HG03558 (cell line): ENCODE measurements at regions not wholly inside any gene's neighbourhood (a gene's known extent, or its start where the extent isn't known, plus 50 kb on each side); places are given as distances from the start of the nearest gene placed in this dataset.
"Not testable (repeated sequence)": the region's sequence is repeated elsewhere in the genome, so short reads cannot be mapped to it uniquely, and the experiment has no call there.

ENCODE experiments used
- ATAC-seq: cut with Tn5 transposase; IDR thresholded peaks from one replicate; pipeline ENCODE4 v1.9.1; 2021; ENCODE audit warnings: moderate number of reproducible peaks; ENCODE audit not compliant: unreplicated experiment; ENCODE audit errors: extremely low read depth

DNA sequence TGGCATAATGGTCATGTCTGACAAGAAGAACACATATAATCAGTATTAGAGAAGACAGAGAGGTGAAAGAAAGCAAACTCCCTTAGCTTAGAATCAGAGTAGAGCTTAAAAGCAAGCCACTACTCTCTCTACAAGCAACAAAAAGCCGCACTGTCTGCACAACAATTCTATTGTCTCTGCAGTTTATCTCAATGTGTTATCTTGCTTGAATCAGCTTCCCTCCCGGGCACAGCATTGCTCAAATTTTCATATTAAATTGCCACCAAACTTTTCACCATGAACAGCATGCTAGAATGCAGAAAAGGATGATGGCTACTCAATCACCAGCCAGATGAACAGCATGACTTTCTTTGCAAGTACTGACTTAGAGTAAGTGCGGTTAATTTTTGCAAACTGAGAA, 356.0 kb upstream of the KYNU start:
- ATAC-seq = no peak

DNA sequence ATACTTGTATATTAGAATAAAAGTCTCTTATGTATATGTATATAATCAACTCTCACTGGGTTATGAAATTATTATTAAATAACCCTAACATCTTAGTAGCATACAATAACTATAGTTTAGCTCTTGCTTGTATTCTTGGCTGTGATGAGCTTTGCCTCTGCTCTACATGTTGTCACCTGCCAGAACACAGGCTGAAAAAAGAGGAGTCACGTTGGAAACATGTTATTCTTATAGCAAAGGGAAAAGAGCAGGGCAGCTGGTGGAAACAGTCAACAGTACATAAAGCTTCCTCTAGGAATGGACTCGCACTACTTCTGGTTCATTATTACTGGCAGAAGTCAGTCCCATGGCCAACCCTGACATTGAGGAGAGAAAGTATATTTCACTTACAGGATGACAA, 362.0 kb upstream of the KYNU start:
- ATAC-seq = no peak

DNA sequence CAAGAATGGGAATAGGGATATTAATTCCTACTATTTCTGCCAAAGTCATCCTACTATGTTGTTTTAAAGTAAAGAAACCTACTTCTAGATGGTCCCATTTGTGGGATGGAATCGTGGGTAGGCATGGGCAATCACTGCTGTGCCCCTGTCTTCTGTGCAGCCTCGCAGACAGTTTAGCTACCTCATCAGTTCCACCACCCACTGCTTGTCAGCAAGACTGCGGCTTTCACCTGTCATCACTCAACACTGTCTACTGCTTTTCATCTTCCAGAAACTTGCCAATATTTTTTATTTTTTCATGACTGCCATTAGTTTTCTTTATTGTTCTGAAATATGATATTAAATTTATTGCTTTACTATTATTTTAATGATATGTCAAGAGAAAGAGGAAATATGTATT, 368.1 kb upstream of the KYNU start:
- ATAC-seq = no peak

- ATAC-seq = no peak
These were observed 372.7 kb upstream of the KYNU start for GRCh38 chr2:142504754-142505153.

DNA sequence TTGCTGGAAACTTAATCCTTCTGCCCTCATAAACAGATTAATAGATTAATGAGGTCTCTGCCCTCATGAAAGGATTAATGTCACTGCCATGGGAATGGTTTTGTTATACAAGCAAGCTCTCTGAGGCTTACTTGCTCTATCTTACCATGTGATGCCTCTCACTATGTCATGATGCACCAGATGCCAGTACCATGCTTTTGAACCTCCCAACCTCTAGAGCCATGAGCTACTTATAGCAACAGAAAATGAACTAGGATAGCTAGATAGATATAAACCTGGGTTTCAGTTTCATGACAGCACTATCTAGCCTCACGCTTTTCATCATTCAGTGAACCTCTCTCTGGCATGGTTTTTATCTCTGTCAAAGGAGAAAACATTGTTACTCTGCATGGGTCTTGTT, 371.6 kb upstream of the LRP1B start:
- ATAC-seq = no peak

GRCh38 chr2:142495141-142495540, 364.3 kb upstream of the LRP1B start:
- no peak for ATAC-seq

- ATAC-seq = not testable (repeated sequence)
These were observed 358.8 kb upstream of the LRP1B start for GRCh38 chr2:142489631-142490030.

GRCh38 chr2:142484111-142484510, 353.3 kb upstream of the LRP1B start:
- ATAC-seq = no peak

- no peak for ATAC-seq
These were observed 352.8 kb upstream of the LRP1B start for GRCh38 chr2:142483653-142484052.

- ATAC-seq = no peak
These were observed 347.4 kb upstream of the LRP1B start for GRCh38 chr2:142478206-142478605.

DNA sequence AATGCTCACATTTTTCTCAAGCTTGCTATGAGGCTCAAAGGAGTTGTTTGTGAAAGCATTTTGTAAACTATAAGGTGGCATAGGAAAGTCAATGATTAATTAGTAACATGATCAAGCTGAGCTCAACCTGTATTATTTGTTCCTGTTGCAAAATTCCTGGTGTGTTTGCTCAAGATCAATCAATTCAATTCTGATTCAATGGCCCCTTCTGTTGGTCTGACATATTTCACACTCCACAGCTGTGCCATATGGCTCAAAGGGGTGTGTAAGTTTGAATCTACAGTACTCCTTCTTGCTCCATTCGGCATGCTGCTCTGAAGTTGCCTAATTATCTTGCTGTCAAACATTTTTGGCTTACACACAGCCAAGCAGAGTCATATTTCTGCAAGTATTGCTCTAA, 341.6 kb upstream of the LRP1B start:
- no peak for ATAC-seq

GRCh38 chr2:142467321-142467720, 336.5 kb upstream of the LRP1B start:
- no peak for ATAC-seq

GRCh38 chr2:142463047-142463446, 332.2 kb upstream of the LRP1B start:
- no peak for ATAC-seq

- no peak for ATAC-seq
These were observed 331.5 kb upstream of the LRP1B start for GRCh38 chr2:142462306-142462705.

DNA sequence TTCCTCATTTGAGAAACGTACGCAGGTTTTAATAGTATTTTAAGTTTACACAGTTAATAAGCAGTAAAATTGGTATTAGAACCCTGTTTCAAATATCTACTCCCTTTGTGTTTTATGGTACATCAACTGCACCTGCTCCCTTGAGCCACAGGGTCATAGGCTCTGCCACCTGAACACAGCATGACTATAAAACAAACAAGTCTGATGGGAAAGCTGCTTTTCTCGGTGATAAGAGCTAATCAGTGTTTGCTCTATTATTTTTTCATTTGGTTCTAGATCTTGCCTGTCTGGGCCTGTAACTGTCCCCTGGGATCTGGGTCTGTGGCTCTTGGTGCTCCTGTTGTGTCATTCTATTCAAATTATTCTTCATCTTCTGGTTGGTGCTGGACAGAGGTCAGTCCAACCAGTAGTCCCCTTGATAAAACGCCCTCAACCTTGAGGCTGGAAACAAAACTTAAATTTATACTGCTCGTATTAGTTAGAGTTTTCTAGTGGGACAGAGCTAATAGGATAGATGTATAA, 314.8 kb upstream of the LRP1B start:
- ATAC-seq = no peak

DNA sequence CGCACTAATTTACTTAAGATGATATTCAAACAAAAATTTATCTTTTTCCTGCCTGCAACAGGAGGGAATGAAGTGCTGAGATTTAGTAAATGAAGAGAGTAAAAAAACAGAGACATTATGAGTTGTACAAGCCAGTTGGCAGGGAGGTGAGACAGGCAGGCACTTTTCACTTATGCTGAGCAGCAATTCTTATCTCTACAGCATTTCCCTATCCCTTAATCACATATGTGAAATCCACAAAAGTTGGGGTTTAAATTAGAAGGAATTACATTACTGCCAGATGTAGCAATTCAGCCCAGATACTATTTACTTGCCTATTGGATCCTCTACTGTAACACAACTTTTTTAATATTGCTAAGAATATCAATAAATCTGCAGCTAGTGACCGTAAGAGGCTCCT, 314.2 kb upstream of the LRP1B start:
- no peak for ATAC-seq

DNA sequence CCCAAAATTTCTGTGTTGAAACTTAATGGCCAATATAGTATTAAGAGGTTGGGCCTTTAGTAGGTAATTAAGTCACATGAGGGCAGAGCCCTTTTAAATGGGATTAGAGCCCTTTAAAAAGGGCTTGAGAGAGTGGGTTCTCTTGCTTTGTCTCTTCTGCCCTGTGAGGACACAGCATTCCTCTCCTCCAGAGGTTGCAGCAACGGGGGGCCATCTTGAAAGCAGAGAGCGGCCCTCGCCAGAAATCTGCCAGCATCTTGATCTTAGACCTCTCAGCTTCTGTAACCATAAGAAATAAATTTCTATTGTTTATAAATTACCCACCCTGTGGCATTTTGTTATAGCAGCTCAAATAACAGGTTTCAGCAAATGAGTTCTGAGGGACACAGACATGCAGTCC, 305.0 kb upstream of the LRP1B start:
- no peak for ATAC-seq

DNA sequence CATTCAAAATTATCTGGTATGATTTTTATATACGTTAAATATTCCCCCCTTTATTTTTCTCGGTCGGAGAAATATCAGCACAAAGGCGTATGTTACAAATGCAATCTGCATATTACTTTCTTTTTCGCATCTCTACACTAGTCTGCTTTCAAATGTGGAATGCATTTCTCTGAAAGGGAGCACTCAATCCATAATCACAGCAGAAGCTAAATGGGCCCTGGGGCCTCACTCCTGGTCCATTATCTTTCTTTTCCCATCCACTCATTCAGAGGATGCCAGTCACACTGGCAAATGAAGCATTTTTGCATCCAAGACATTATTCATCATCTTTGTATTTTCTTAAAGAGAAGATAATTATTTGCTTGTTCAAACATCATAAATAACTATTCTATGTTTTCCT, 295.2 kb upstream of the LRP1B start:
- ATAC-seq = no peak

- no peak for ATAC-seq
These were observed 294.7 kb upstream of the LRP1B start for GRCh38 chr2:142425551-142425950.

- ATAC-seq = no peak
These were observed 292.8 kb upstream of the LRP1B start for GRCh38 chr2:142423603-142424002.

- no peak for ATAC-seq
These were observed 292.0 kb upstream of the LRP1B start for GRCh38 chr2:142422769-142423168.

GRCh38 chr2:142422041-142422440, 291.2 kb upstream of the LRP1B start:
- no peak for ATAC-seq

GRCh38 chr2:142418699-142419098, 287.9 kb upstream of the LRP1B start:
- ATAC-seq = not testable (repeated sequence)
